HEK293 (cell line): ENCODE measurements at regions not wholly inside any gene's neighbourhood (a gene's known extent, or its start where the extent isn't known, plus 50 kb on each side); places are given as distances from the start of the nearest gene placed in this dataset.
A peak's percentile ranks its signal among the peaks of the same experiment; 100 is the strongest.

ENCODE experiments used
- CTCF ChIA-PET: fragments of 350-600 bp; formaldehyde crosslinking; extraction: SDS; loops from one replicate; lab custom pipeline; 2021; ENCODE audit warnings: antibody characterized with exemption; lab: Yijun Ruan, JAX
- POLR2A ChIA-PET: fragments of 300-600 bp; formaldehyde crosslinking; extraction: SDS; loops from one replicate; lab custom pipeline; 2020; ENCODE audit warnings: antibody characterized with exemption, inconsistent platforms; lab: Yijun Ruan, JAX
- H3K27ac ChIP-seq: fragments of 200-500 bp; sonication (Bioruptor generic); 2 replicates; pipeline ENCODE4 v1.5.1; 2014; ENCODE audit warnings: low read depth, low read length, control low read depth, inconsistent platforms; ENCODE audit errors: extremely low read depth
- H3K36me3 ChIP-seq, 2 experiments: fragments of 200-500 bp in 1 of 2; sonication (Bioruptor generic) in 1 of 2; 1 replicate in 1 of 2; 2 replicates in 1 of 2; pipeline ENCODE4 v1.5.1; 2014 to 2017; ENCODE audit warnings: inconsistent platforms in 2 of 2, low read length in 2 of 2; ENCODE audit not compliant: control insufficient read depth in 2 of 2, insufficient read depth in 1 of 2
- H3K4me1 ChIP-seq: fragments of 200-500 bp; sonication (Bioruptor generic); 2 replicates; pipeline ENCODE4 v1.5.1; 2014; ENCODE audit warnings: mild to moderate bottlenecking, low read length, inconsistent platforms; ENCODE audit not compliant: control insufficient read depth, insufficient read depth
- H3K4me3 ChIP-seq: 2 replicates; pipeline ENCODE4 v1.5.1; 2011; ENCODE audit warnings: low read depth, mild to moderate bottlenecking, control low read depth, low read length, moderate library complexity
- H3K9me3 ChIP-seq: fragments of 200-500 bp; sonication (Bioruptor generic); 2 replicates; pipeline ENCODE4 v1.5.1; 2014; ENCODE audit warnings: low read depth, low read length, inconsistent platforms; ENCODE audit not compliant: control insufficient read depth, insufficient read depth
- KLF7 ChIP-seq: fragments of 450-650 bp; formaldehyde crosslinking; IDR thresholded peaks from 2 replicates; pipeline ENCODE4 v1.5.1; 2016; ENCODE audit warnings: missing biosample characterization, missing genetic modification characterization, borderline replicate concordance
- KLF9 ChIP-seq: fragments of 450-650 bp; formaldehyde crosslinking; IDR thresholded peaks from 2 replicates; pipeline ENCODE4 v1.5.1; 2016; ENCODE audit warnings: missing biosample characterization, missing genetic modification characterization, low read depth
- SCRT2 ChIP-seq: fragments of 450-650 bp; formaldehyde crosslinking; IDR thresholded peaks from 2 replicates; pipeline ENCODE4 v1.5.1; 2016; ENCODE audit warnings: missing biosample characterization, missing genetic modification characterization
- ZBTB8A ChIP-seq: fragments of 450-650 bp; formaldehyde crosslinking; IDR thresholded peaks from 2 replicates; pipeline ENCODE4 v1.5.1; 2016; ENCODE audit warnings: missing biosample characterization, missing genetic modification characterization
- ZFP41 ChIP-seq: fragments of 450-650 bp; formaldehyde crosslinking; IDR thresholded peaks from 2 replicates; pipeline ENCODE4 v1.5.1; 2016; ENCODE audit warnings: missing biosample characterization, missing genetic modification characterization, borderline replicate concordance
- ZNF138 ChIP-seq: fragments of 450-650 bp; formaldehyde crosslinking; IDR thresholded peaks from 2 replicates; pipeline ENCODE4 v1.5.1; 2016; ENCODE audit warnings: missing biosample characterization, missing genetic modification characterization, borderline replicate concordance
- ZNF174 ChIP-seq: fragments of 450-650 bp; formaldehyde crosslinking; IDR thresholded peaks from 2 replicates; pipeline ENCODE4 v1.5.0; 2017; ENCODE audit warnings: missing biosample characterization, mild to moderate bottlenecking, missing genetic modification characterization
- ZNF341 ChIP-seq: fragments of 450-650 bp; formaldehyde crosslinking; IDR thresholded peaks from 2 replicates; pipeline ENCODE4; 2016; ENCODE audit warnings: low read depth, missing biosample characterization, missing genetic modification characterization
- ZNF423 ChIP-seq: fragments of 450-650 bp; formaldehyde crosslinking; IDR thresholded peaks from 2 replicates; pipeline ENCODE4 v1.5.1; 2016; ENCODE audit warnings: missing biosample characterization, missing genetic modification characterization
- ZNF433 ChIP-seq: fragments of 450-650 bp; formaldehyde crosslinking; IDR thresholded peaks from 2 replicates; pipeline ENCODE4 v1.5.1; 2016; ENCODE audit warnings: missing biosample characterization, missing genetic modification characterization, low read depth
- ZNF510 ChIP-seq: fragments of 450-650 bp; formaldehyde crosslinking; IDR thresholded peaks from 2 replicates; pipeline ENCODE4 v1.5.1; 2018; ENCODE audit warnings: mild to moderate bottlenecking, missing genetic modification characterization, missing biosample characterization; ENCODE audit not compliant: insufficient replicate concordance
- ZNF558 ChIP-seq: fragments of 450-650 bp; formaldehyde crosslinking; IDR thresholded peaks from 2 replicates; pipeline ENCODE4 v1.5.1; 2016; ENCODE audit warnings: missing biosample characterization, missing genetic modification characterization
- ZNF571 ChIP-seq: fragments of 450-650 bp; formaldehyde crosslinking; IDR thresholded peaks from 2 replicates; pipeline ENCODE4 v1.5.0; 2017; ENCODE audit warnings: missing biosample characterization, missing genetic modification characterization
- ZNF596 ChIP-seq: fragments of 450-650 bp; IDR thresholded peaks from 2 replicates; pipeline ENCODE4 v1.5.0; 2018; ENCODE audit warnings: missing biosample characterization, mild to moderate bottlenecking, missing genetic modification characterization, moderate library complexity
- ZNF658 ChIP-seq: fragments of 450-650 bp; formaldehyde crosslinking; IDR thresholded peaks from 2 replicates; pipeline ENCODE4; 2016; ENCODE audit warnings: missing biosample characterization, missing genetic modification characterization
- TF ChIP-seq, protein P1 (sequence below): fragments of 450-650 bp; formaldehyde crosslinking; IDR thresholded peaks from 2 replicates; pipeline ENCODE4 v1.5.1; 2016; ENCODE audit warnings: missing biosample characterization, missing genetic modification characterization
- TF ChIP-seq, protein P2 (sequence below): fragments of 450-650 bp; formaldehyde crosslinking; IDR thresholded peaks from 2 replicates; pipeline ENCODE4 v1.5.1; 2017; ENCODE audit warnings: missing biosample characterization, missing genetic modification characterization
- TF ChIP-seq, protein P3 (sequence below): fragments of 450-650 bp; formaldehyde crosslinking; IDR thresholded peaks from 2 replicates; pipeline ENCODE4 v1.5.1; 2016; ENCODE audit warnings: missing biosample characterization, missing genetic modification characterization
- TF ChIP-seq, protein P4 (sequence below): fragments of 450-650 bp; formaldehyde crosslinking; IDR thresholded peaks from 2 replicates; pipeline ENCODE4 v1.5.1; 2017; ENCODE audit warnings: missing biosample characterization, missing genetic modification characterization
- TF ChIP-seq, protein P5 (sequence below): fragments of 450-650 bp; formaldehyde crosslinking; IDR thresholded peaks from 2 replicates; pipeline ENCODE4 v1.5.1; 2017; ENCODE audit warnings: missing biosample characterization, missing genetic modification characterization

DNA sequence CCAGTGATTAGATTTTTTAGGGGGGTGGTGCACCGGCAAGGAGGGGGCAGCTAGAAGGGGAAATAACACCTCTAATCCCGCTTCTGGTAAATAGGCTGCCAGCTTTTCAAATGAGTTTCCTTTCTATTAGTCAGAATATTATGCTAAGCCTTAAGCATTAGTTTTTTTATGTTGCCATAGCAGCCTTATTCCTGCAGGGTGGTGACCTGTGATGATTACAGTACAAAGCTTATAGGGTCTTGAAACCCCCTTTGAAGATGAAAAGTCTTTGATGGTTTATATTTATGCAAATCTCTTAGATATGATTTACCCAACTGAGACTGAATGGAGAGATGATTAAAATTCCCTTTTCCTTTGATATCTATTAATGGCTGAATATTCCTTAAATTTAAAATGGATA lies 109.8 kb downstream of the ZIC5 start:
- Histone ChIP-seq H3K36me3 (no peaks in the 10 kb centered on the region), H3K4me3 (no peak overlapping the region), H3K4me1 (peaks cover 6% of the 10 kb centered on the region), H3K27ac (no peak overlapping the region), H3K9me3 (no peaks in the 10 kb centered on the region)
- ChIA-PET POLR2A (no interaction called here), CTCF (interaction anchor here (0.6 to 0.7 kb wide), 2 partner anchors 487 to 1289 kb away, joined by 3 to 5 read pairs; no protein-coding TSS in a partner anchor)
- no peak for TF ChIP-seq ZBTB8A (tag by site-specific recombination)

DNA sequence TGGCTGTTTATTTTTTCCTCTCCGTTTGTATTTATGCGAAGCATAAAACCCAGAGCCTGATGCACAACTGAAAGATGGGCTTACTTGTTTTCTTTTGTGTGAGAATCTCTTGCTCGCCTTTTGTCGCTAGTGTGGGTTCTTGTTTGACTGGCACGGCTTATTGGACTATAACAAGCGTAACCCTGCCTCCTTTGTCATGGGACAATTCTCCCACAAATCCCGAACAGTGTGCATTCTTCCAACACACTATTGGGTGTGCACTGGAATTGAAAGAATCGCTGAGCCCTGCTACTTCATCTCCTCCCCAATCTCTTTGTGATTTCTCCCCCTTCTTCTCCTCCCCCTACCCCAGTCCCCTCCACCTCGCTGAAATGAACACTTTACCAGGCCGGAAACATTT lies 110.8 kb downstream of the ZIC5 start:
- peaks cover 6% of the 10 kb centered on the region for H3K4me1 ChIP-seq
- H3K27ac ChIP-seq = no peak overlapping the region
- CTCF ChIA-PET = no interaction called here
- no peaks in the 10 kb centered on the region for H3K9me3 ChIP-seq
- H3K36me3 ChIP-seq = no peaks in the 10 kb centered on the region
- POLR2A ChIA-PET = no interaction called here
- no peak overlapping the region for H3K4me3 ChIP-seq
- TF ChIP-seq ZNF174 (tag by site-specific recombination) = no peak
- no peak for TF ChIP-seq ZNF423 (tag by site-specific recombination)
- no peak for TF ChIP-seq KLF9 (tag by site-specific recombination)
- TF ChIP-seq, protein P1, sequence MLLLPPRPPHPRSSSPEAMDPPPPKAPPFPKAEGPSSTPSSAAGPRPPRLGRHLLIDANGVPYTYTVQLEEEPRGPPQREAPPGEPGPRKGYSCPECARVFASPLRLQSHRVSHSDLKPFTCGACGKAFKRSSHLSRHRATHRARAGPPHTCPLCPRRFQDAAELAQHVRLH = no peak
- TF ChIP-seq ZFP41 (tag by site-specific recombination) = no peak
- TF ChIP-seq, protein P2, sequence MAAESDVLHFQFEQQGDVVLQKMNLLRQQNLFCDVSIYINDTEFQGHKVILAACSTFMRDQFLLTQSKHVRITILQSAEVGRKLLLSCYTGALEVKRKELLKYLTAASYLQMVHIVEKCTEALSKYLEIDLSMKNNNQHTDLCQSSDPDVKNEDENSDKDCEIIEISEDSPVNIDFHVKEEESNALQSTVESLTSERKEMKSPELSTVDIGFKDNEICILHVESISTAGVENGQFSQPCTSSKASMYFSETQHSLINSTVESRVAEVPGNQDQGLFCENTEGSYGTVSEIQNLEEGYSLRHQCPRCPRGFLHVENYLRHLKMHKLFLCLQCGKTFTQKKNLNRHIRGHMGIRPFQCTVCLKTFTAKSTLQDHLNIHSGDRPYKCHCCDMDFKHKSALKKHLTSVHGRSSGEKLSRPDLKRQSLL (tag by site-specific recombination) = no peak
- TF ChIP-seq ZNF433 (tag by site-specific recombination) = no peak
- TF ChIP-seq ZNF558 (tag by site-specific recombination) = no peak
- TF ChIP-seq, protein P3, sequence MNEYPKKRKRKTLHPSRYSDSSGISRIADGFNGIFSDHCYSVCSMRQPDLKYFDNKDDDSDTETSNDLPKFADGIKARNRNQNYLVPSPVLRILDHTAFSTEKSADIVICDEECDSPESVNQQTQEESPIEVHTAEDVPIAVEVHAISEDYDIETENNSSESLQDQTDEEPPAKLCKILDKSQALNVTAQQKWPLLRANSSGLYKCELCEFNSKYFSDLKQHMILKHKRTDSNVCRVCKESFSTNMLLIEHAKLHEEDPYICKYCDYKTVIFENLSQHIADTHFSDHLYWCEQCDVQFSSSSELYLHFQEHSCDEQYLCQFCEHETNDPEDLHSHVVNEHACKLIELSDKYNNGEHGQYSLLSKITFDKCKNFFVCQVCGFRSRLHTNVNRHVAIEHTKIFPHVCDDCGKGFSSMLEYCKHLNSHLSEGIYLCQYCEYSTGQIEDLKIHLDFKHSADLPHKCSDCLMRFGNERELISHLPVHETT = no peak
- no peak for TF ChIP-seq ZNF571 (tag by site-specific recombination)

DNA sequence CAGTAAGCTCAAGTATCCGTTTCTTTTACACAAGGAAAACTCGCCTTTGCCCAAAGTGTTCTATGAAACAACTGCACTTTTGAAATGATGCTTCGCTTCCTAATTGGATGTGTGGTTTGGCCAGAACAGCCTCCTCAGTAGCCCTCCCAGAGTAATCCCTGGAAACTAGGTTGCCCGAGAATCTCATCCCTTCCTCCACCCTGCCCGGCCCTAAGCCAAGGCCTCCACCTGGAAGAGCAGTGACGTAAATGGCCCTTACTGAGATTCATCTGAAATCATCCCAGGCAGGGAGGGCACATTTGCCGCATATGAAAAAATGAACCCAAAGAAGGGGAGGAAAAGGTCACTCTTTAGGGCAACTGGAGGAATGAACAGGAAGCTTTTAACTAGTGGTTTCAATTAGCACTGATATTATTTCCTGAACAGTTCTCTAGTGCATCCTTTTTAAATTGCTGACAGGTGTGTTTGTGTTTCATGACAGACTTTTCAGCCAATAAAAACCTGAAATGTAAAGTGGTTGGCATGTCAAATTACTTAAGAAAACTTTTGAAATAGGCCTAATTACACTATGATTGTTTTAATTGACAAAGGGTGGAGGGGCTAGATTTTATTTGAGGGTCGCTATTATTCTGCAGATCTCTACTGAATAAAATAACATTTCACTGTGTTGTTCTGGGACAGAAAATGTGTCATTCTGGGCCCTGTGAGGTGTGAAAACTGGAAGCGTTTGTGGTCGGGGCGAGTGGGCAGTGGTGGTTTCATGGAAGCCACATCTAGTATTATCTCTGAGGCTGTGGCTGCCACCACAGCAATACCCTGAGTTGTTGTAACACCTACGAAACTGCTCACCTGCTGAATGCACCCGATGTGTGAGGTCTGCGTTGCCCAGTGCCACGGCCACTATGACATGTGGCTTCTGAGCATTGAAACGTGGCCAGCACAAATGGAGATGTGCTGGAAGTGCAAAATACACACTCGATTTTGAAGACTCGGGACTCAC lies 112.1 kb downstream of the ZIC5 start:
- CTCF ChIA-PET = no interaction called here
- POLR2A ChIA-PET = no interaction called here
- Histone ChIP-seq H3K27ac (no peak overlapping the region), H3K36me3 (no peaks in the 10 kb centered on the region), H3K9me3 (no peaks in the 10 kb centered on the region), H3K4me1 (no peaks in the 10 kb centered on the region; the same call in 1 of the 2 replicates), H3K4me3 (no peak overlapping the region)
- no peak for TF ChIP-seq SCRT2 (tag by site-specific recombination)
- TF ChIP-seq ZNF341 = 0 out of 2 replicates have a peak, but pooled peaks have one; percentile 10

DNA sequence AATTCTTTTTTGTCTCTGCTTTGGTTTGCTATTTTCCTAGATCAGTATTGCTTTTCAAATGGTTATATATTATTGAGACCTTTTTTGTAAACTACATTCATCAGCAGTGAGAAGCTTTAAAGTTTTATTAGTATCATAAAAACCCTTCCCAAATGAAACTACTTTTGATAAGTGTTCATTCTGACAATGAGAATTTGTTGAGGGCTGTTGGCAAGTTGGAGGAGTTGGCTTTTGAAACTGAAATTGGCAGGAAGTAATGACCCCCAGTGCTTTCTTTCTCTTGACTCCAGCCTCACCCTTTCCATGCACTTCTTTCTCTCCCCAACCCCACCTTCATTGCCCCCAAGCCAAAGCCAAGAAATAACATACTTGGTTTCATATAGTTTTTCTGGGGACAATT lies 113.8 kb downstream of the ZIC5 start:
- Histone ChIP-seq H3K9me3 (no peaks in the 10 kb centered on the region), H3K4me3 (no peak overlapping the region), H3K36me3 (no peaks in the 10 kb centered on the region), H3K4me1 (no peaks in the 10 kb centered on the region; the same call in 1 of the 2 replicates), H3K27ac (no peak overlapping the region)
- CTCF ChIA-PET = interaction anchor here (0.9 kb wide), 1 partner anchor 135 kb away, joined by 3 read pairs; no protein-coding TSS in a partner anchor
- POLR2A ChIA-PET = no interaction called here
- TF ChIP-seq ZNF510 (tag by site-specific recombination) (no peak), ZNF596 (tag by site-specific recombination) (no peak), ZNF138 (tag by site-specific recombination) (no peak), ZNF658 (tag by site-specific recombination) (no peak), KLF7 (tag by site-specific recombination) (no peak)
- TF ChIP-seq, protein P4, sequence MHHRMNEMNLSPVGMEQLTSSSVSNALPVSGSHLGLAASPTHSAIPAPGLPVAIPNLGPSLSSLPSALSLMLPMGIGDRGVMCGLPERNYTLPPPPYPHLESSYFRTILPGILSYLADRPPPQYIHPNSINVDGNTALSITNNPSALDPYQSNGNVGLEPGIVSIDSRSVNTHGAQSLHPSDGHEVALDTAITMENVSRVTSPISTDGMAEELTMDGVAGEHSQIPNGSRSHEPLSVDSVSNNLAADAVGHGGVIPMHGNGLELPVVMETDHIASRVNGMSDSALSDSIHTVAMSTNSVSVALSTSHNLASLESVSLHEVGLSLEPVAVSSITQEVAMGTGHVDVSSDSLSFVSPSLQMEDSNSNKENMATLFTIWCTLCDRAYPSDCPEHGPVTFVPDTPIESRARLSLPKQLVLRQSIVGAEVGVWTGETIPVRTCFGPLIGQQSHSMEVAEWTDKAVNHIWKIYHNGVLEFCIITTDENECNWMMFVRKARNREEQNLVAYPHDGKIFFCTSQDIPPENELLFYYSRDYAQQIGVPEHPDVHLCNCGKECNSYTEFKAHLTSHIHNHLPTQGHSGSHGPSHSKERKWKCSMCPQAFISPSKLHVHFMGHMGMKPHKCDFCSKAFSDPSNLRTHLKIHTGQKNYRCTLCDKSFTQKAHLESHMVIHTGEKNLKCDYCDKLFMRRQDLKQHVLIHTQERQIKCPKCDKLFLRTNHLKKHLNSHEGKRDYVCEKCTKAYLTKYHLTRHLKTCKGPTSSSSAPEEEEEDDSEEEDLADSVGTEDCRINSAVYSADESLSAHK = peak; percentile 46; the same call in 1 of the 2 replicates
- TF ChIP-seq, protein P5, sequence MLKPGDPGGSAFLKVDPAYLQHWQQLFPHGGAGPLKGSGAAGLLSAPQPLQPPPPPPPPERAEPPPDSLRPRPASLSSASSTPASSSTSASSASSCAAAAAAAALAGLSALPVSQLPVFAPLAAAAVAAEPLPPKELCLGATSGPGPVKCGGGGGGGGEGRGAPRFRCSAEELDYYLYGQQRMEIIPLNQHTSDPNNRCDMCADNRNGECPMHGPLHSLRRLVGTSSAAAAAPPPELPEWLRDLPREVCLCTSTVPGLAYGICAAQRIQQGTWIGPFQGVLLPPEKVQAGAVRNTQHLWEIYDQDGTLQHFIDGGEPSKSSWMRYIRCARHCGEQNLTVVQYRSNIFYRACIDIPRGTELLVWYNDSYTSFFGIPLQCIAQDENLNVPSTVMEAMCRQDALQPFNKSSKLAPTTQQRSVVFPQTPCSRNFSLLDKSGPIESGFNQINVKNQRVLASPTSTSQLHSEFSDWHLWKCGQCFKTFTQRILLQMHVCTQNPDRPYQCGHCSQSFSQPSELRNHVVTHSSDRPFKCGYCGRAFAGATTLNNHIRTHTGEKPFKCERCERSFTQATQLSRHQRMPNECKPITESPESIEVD = peak; percentile 50; the same call in 1 of the 2 replicates
